Thymus (tissue), 11 donors: ENCODE measurements at regions not wholly inside any gene's neighbourhood (a gene's known extent, or its start where the extent isn't known, plus 50 kb on each side); places are given as distances from the start of the nearest gene placed in this dataset.

Experiments used
- DNase-seq, 9 donors: peaks; one replicate each; pipeline ENCODE4 v3.0.0-alpha.2; 2013; ENCODE audit warnings: low spot score in 9 of 9, low read depth in 6 of 9, missing footprints in 1 of 9
- H3K27ac ChIP-seq, 2 donors: one replicate each; pipeline ENCODE4 v1.5.1; 2013; ENCODE audit warnings: control low read depth in 1 of 2, low read depth in 1 of 2, low read length in 1 of 2, mild to moderate bottlenecking in 1 of 2, moderate library complexity in 1 of 2
- H3K27me3 ChIP-seq, 2 donors: one replicate each; pipeline ENCODE4 v1.5.1; 2013; ENCODE audit warnings: low read length in 1 of 2; ENCODE audit not compliant: control insufficient read depth in 2 of 2, insufficient read depth in 1 of 2
- H3K36me3 ChIP-seq, 2 donors: one replicate each; pipeline ENCODE4 v1.5.1; 2013; ENCODE audit warnings: low read length in 1 of 2, mild to moderate bottlenecking in 1 of 2, moderate library complexity in 1 of 2; ENCODE audit not compliant: control insufficient read depth in 2 of 2, insufficient read depth in 2 of 2
- H3K4me1 ChIP-seq, 2 donors: one replicate each; pipeline ENCODE4 v1.5.1; 2013; ENCODE audit warnings: low read length in 2 of 2; ENCODE audit not compliant: control insufficient read depth in 2 of 2, insufficient read depth in 2 of 2
- H3K4me3 ChIP-seq, 2 donors: one replicate each; pipeline ENCODE4 v1.5.1; 2013; ENCODE audit warnings: low read length in 2 of 2, control low read depth in 1 of 2, mild to moderate bottlenecking in 1 of 2
- H3K9me3 ChIP-seq, 2 donors: one replicate each; pipeline ENCODE4 v1.5.1; 2013; ENCODE audit warnings: low read length in 1 of 2, mild to moderate bottlenecking in 1 of 2; ENCODE audit not compliant: control insufficient read depth in 2 of 2, insufficient read depth in 1 of 2
- WGBS: extraction: QIAGEN DNeasy Blood & Tissue Kit; methylation state at CpG from one replicate; pipeline ENCODE4 v1.1.7; 2013; 5-methylcytosine and 5-hydroxymethylcytosine counted together
- donor health status: healthy.

- Histone ChIP-seq H3K4me1 (no peaks in the 10 kb centered on the region), H3K27me3 (no peaks in the 10 kb centered on the region), H3K4me3 (no peak overlapping the region), H3K36me3 (no peaks in the 10 kb centered on the region), H3K9me3 (peaks cover 1 to 5% of the 10 kb centered on the region in 2 donors), H3K27ac (no peak overlapping the region)
- 92% methylated on average over 2 of the region's 2 CpGs for WGBS
- no peak for DNase-seq
Measured at GRCh38 chr13:61700620-61701019, 285.0 kb upstream of the PCDH20 start.

GRCh38 chr13:61700181-61700580 lies 284.5 kb upstream of the PCDH20 start:
- Histone ChIP-seq H3K27ac (no peak overlapping the region), H3K9me3 (peaks cover 1 to 5% of the 10 kb centered on the region in 2 donors), H3K27me3 (no peaks in the 10 kb centered on the region), H3K4me3 (no peak overlapping the region), H3K36me3 (no peaks in the 10 kb centered on the region), H3K4me1 (no peaks in the 10 kb centered on the region)
- no peak for DNase-seq
- 95% methylated on average over 4 of the region's 4 CpGs for WGBS

- H3K27ac ChIP-seq: no peak overlapping the region
- H3K27me3 ChIP-seq: no peaks in the 10 kb centered on the region
- H3K4me1 ChIP-seq: no peaks in the 10 kb centered on the region
- no peak for DNase-seq
- H3K9me3 ChIP-seq: no peaks in the 10 kb centered on the region
- H3K36me3 ChIP-seq: no peaks in the 10 kb centered on the region
- no peak overlapping the region for H3K4me3 ChIP-seq
- WGBS: 89% methylated on average over 5 of the region's 5 CpGs
Measured at GRCh38 chr13:61696676-61697075, 281.0 kb upstream of the PCDH20 start.

GRCh38 chr13:61695147-61695546 lies 279.5 kb upstream of the PCDH20 start:
- 77% methylated on average over 2 of the region's 2 CpGs for WGBS
- no peak for DNase-seq

GRCh38 chr13:61692691-61693090 lies 277.0 kb upstream of the PCDH20 start:
- H3K9me3 ChIP-seq: no peaks in the 10 kb centered on the region
- DNase-seq: no peak
- no peaks in the 10 kb centered on the region for H3K36me3 ChIP-seq
- H3K4me3 ChIP-seq: no peak overlapping the region
- no peaks in the 10 kb centered on the region for H3K27me3 ChIP-seq
- H3K27ac ChIP-seq: no peak overlapping the region
- H3K4me1 ChIP-seq: no peaks in the 10 kb centered on the region

More at GRCh38 chr13:61695147-61695546, 279.5 kb upstream of the PCDH20 start:
- no peaks in the 10 kb centered on the region for H3K9me3 ChIP-seq
- no peaks in the 10 kb centered on the region for H3K4me1 ChIP-seq
- H3K36me3 ChIP-seq: no peaks in the 10 kb centered on the region
- H3K27ac ChIP-seq: no peak overlapping the region
- H3K27me3 ChIP-seq: no peaks in the 10 kb centered on the region
- H3K4me3 ChIP-seq: no peak overlapping the region

GRCh38 chr13:61685682-61686012 lies 270.0 kb upstream of the PCDH20 start:
- Histone ChIP-seq H3K4me1 (no peaks in the 10 kb centered on the region), H3K36me3 (no peaks in the 10 kb centered on the region), H3K9me3 (peaks cover 1 to 13% of the 10 kb centered on the region in 2 donors), H3K27ac (no peak overlapping the region), H3K4me3 (no peak overlapping the region), H3K27me3 (no peaks in the 10 kb centered on the region)
- WGBS: 80% methylated on average over 2 of the region's 2 CpGs
- DNase-seq: no peak

- H3K36me3 ChIP-seq: no peaks in the 10 kb centered on the region
- peaks cover 1 to 13% of the 10 kb centered on the region in 2 donors for H3K9me3 ChIP-seq
- H3K27me3 ChIP-seq: no peaks in the 10 kb centered on the region
- H3K27ac ChIP-seq: no peak overlapping the region
- no peak for DNase-seq
- 90% methylated on average over 4 of the region's 4 CpGs for WGBS
- H3K4me1 ChIP-seq: no peaks in the 10 kb centered on the region
- H3K4me3 ChIP-seq: no peak overlapping the region
Measured at GRCh38 chr13:61684976-61685681, 269.5 kb upstream of the PCDH20 start.

- Histone ChIP-seq H3K27ac (no peak overlapping the region), H3K4me3 (no peak overlapping the region), H3K4me1 (no peaks in the 10 kb centered on the region), H3K9me3 (peaks cover 0 to 7% of the 10 kb centered on the region in 2 donors), H3K27me3 (no peaks in the 10 kb centered on the region), H3K36me3 (no peaks in the 10 kb centered on the region)
- WGBS: 93% methylated on average over 4 of the region's 4 CpGs
- no peak for DNase-seq
Measured at GRCh38 chr13:61672756-61673155, 257.1 kb upstream of the PCDH20 start.

- Histone ChIP-seq H3K27ac (no peak overlapping the region), H3K36me3 (no peaks in the 10 kb centered on the region), H3K4me1 (no peaks in the 10 kb centered on the region), H3K4me3 (no peak overlapping the region), H3K27me3 (no peaks in the 10 kb centered on the region), H3K9me3 (peaks cover 0 to 7% of the 10 kb centered on the region in 2 donors)
- WGBS: 94% methylated on average over 19 of the region's 19 CpGs
- DNase-seq: no peak
Measured at GRCh38 chr13:61670384-61671161, 254.9 kb upstream of the PCDH20 start.
